IMR-90 (cell line): ENCODE measurements at regions not wholly inside any gene's neighbourhood (a gene's known extent, or its start where the extent isn't known, plus 50 kb on each side); places are given as distances from the start of the nearest gene placed in this dataset.

ENCODE experiments used
- ATAC-seq: fragments of 200-7000 bp; cut with Tn5 transposase; 2 replicates; pipeline ENCODE4 v1.9.1; 2020; ENCODE audit warnings: low read depth, mild to moderate bottlenecking, moderate library complexity
- BruUV-seq: library from RNA; stranded (reverse); fragments of 400-500 nt; replicated peaks from 2 replicates; lab custom pipeline; 2021; lab: Mats Ljungman, UMichigan
- CTCF ChIA-PET: fragments of 300-600 bp; formaldehyde crosslinking; extraction: SDS; loops from one replicate; lab custom pipeline; 2021; ENCODE audit warnings: antibody characterized with exemption; lab: Yijun Ruan, JAX
- POLR2A ChIA-PET: fragments of 300-600 bp; sonication (Branson Sonifier 250); formaldehyde crosslinking; loops from one replicate; lab custom pipeline; 2022; ENCODE audit warnings: antibody characterized with exemption; ENCODE audit not compliant: unreplicated experiment; lab: Charles Lee
- DNase-seq: peaks from one replicate; pipeline ENCODE4 v3.0.0; 2013
- H2AFZ ChIP-seq: replicated peaks from 2 replicates; pipeline ENCODE3; 2013; ENCODE audit warnings: low read length, mild to moderate bottlenecking; ENCODE audit not compliant: poor library complexity
- H2AK5ac ChIP-seq: 2 replicates; pipeline ENCODE4 v1.6.1; 2013; ENCODE audit warnings: low read depth, low read length, inconsistent platforms
- H2AK9ac ChIP-seq: replicated peaks from 2 replicates; pipeline ENCODE3; 2013; ENCODE audit warnings: mild to moderate bottlenecking, low read depth, low read length, moderate library complexity; ENCODE audit not compliant: poor library complexity
- H2BK120ac ChIP-seq: 2 replicates; pipeline ENCODE4 v1.6.1; 2013; ENCODE audit warnings: low read depth, low read length, inconsistent platforms
- H2BK15ac ChIP-seq: 3 replicates; pipeline ENCODE4 v1.6.1; 2013; ENCODE audit warnings: low read depth, low read length, inconsistent platforms
- H2BK20ac ChIP-seq: 2 replicates; pipeline ENCODE4 v1.6.1; 2013; ENCODE audit warnings: low read depth, mild to moderate bottlenecking, inconsistent platforms, low read length, moderate library complexity
- H2BK5ac ChIP-seq: 2 replicates; pipeline ENCODE4 v1.6.1; 2013; ENCODE audit warnings: mild to moderate bottlenecking, low read depth, low read length, inconsistent platforms; ENCODE audit not compliant: poor library complexity, severe bottlenecking
- H3K14ac ChIP-seq: replicated peaks from 2 replicates; pipeline ENCODE4 v1.6.1; 2013; ENCODE audit warnings: low read depth, low read length, inconsistent platforms
- H3K18ac ChIP-seq: 2 replicates; pipeline ENCODE4 v1.6.1; 2013; ENCODE audit warnings: low read depth, low read length, control low read depth
- H3K23ac ChIP-seq: 2 replicates; pipeline ENCODE4 v1.6.1; 2013; ENCODE audit warnings: low read depth, low read length, inconsistent platforms
- H3K27ac ChIP-seq: 2 replicates; pipeline ENCODE4 v1.5.1; 2013; ENCODE audit warnings: mild to moderate bottlenecking, control low read depth, low read length; ENCODE audit not compliant: insufficient read depth
- H3K27me3 ChIP-seq: 2 replicates; pipeline ENCODE4 v1.6.1; 2013; ENCODE audit warnings: low read length; ENCODE audit not compliant: control insufficient read depth, insufficient read depth
- H3K36me3 ChIP-seq: 2 replicates; pipeline ENCODE4 v1.6.1; 2013; ENCODE audit warnings: low read length, mixed read lengths; ENCODE audit not compliant: control insufficient read depth, insufficient read depth
- H3K4ac ChIP-seq: 2 replicates; pipeline ENCODE4 v1.6.1; 2013; ENCODE audit warnings: low read depth, low read length, inconsistent platforms
- H3K4me1 ChIP-seq: 2 replicates; pipeline ENCODE4 v1.6.1; 2013; ENCODE audit warnings: low read length, mixed read lengths; ENCODE audit not compliant: control insufficient read depth, insufficient read depth
- H3K4me2 ChIP-seq: 2 replicates; pipeline ENCODE4 v1.6.1; 2013; ENCODE audit warnings: low read depth, mild to moderate bottlenecking, control low read depth, low read length, moderate library complexity
- H3K4me3 ChIP-seq: 2 replicates; pipeline ENCODE4 v1.5.1; 2013; ENCODE audit warnings: low read depth, mild to moderate bottlenecking, control low read depth, low read length, moderate library complexity; ENCODE audit not compliant: insufficient read depth
- H3K56ac ChIP-seq: 2 replicates; pipeline ENCODE4 v1.6.1; 2013; ENCODE audit warnings: low read length, inconsistent platforms; ENCODE audit not compliant: insufficient read depth; ENCODE audit errors: extremely low read depth
- H3K79me1 ChIP-seq, 2 experiments: 2 replicates each; pipeline ENCODE4 v1.6.1; 2013; ENCODE audit warnings: low read length in 2 of 2, inconsistent platforms in 1 of 2, low read depth in 1 of 2
- H3K9ac ChIP-seq: 2 replicates; pipeline ENCODE4 v1.6.1; 2013; ENCODE audit warnings: low read depth, low read length, control low read depth
- H3K9me1 ChIP-seq: 2 replicates; pipeline ENCODE4 v1.6.1; 2013; ENCODE audit warnings: low read length, inconsistent platforms; ENCODE audit not compliant: insufficient read depth
- H3K9me3 ChIP-seq: 2 replicates; pipeline ENCODE4 v1.6.1; 2013; ENCODE audit warnings: low read length; ENCODE audit not compliant: control insufficient read depth, insufficient read depth
- H4K20me1 ChIP-seq: 2 replicates; pipeline ENCODE4 v1.6.1; 2013; ENCODE audit warnings: low read length, inconsistent platforms; ENCODE audit not compliant: insufficient read depth
- H4K5ac ChIP-seq: 2 replicates; pipeline ENCODE4 v1.6.1; 2013; ENCODE audit warnings: mild to moderate bottlenecking, low read depth, low read length, control low read depth
- H4K8ac ChIP-seq, 2 experiments: 2 replicates each; pipeline ENCODE4 v1.6.1; 2013; ENCODE audit warnings: low read depth in 2 of 2, low read length in 2 of 2, control low read depth in 1 of 2, inconsistent platforms in 1 of 2
- H4K91ac ChIP-seq: 2 replicates; pipeline ENCODE4 v1.6.1; 2013; ENCODE audit warnings: low read depth, low read length, inconsistent platforms; ENCODE audit not compliant: insufficient read depth
- BHLHE40 ChIP-seq: fragments of 150-350 bp; IDR thresholded peaks from 2 replicates; pipeline ENCODE4 v1.6.1; 2016; ENCODE audit warnings: mild to moderate bottlenecking, low read depth, low read length
- CEBPB ChIP-seq: IDR thresholded peaks from 2 replicates; pipeline ENCODE4 v1.6.1; 2012; ENCODE audit warnings: low read depth, low read length, improper control_type of control experiment
- CHD1 ChIP-seq: IDR thresholded peaks from 2 replicates; pipeline ENCODE4 v1.6.1; 2012; ENCODE audit warnings: low read depth, low read length, improper control_type of control experiment
- FOS ChIP-seq: fragments of 150-350 bp; IDR thresholded peaks from 2 replicates; pipeline ENCODE4 v1.6.1; 2016; ENCODE audit warnings: low read depth, low read length
- MAFK ChIP-seq: IDR thresholded peaks from 2 replicates; pipeline ENCODE4 v1.6.1; 2012; ENCODE audit warnings: low read depth, low read length, improper control_type of control experiment
- MAZ ChIP-seq: IDR thresholded peaks from 2 replicates; pipeline ENCODE4 v1.6.1; 2012; ENCODE audit warnings: low read depth, mild to moderate bottlenecking, low read length, improper control_type of control experiment, moderate library complexity, borderline replicate concordance
- POLR2A ChIP-seq: IDR thresholded peaks from 2 replicates; pipeline ENCODE4 v1.6.1; 2012; ENCODE audit warnings: mild to moderate bottlenecking, low read depth, low read length
- RAD21 ChIP-seq: IDR thresholded peaks from 2 replicates; pipeline ENCODE4 v1.6.1; 2012; ENCODE audit warnings: low read length, improper control_type of control experiment
- RCOR1 ChIP-seq: IDR thresholded peaks from 2 replicates; pipeline ENCODE4 v1.6.1; 2012; ENCODE audit warnings: mild to moderate bottlenecking, low read length, improper control_type of control experiment; ENCODE audit not compliant: insufficient replicate concordance
- RFX5 ChIP-seq: IDR thresholded peaks from 2 replicates; pipeline ENCODE4 v1.8.0; 2012; ENCODE audit warnings: low read depth, mild to moderate bottlenecking, low read length, moderate library complexity
- SMC3 ChIP-seq: fragments of 150-350 bp; IDR thresholded peaks from 2 replicates; pipeline ENCODE4 v1.6.1; 2016; ENCODE audit warnings: low read depth, mild to moderate bottlenecking, antibody characterized with exemption, low read length, moderate library complexity
- WGBS, 2 experiments: methylation state at CpG; one replicate each; pipeline versions ENCODE4 v1.1.5 to v1.1.7; 2013; ENCODE audit warnings: missing lambda C conversion rate in 2 of 2; ENCODE audit not compliant: insufficient read length in 1 of 2; ENCODE audit errors: extremely low coverage in 2 of 2; 5-methylcytosine and 5-hydroxymethylcytosine counted together
- dilution Hi-C: fragments of 300-500 bp; cut with HindIII; formaldehyde crosslinking; loops from one replicate; pipeline ENCODE4 v1.14.3; 2018; ENCODE audit warnings: low sequenced_read_pairs; ENCODE audit not compliant: unreplicated experiment
- in situ Hi-C: fragments of 300-500 bp; cut with MboI; formaldehyde crosslinking; loops from 3 replicates; pipeline ENCODE4 v1.14.3; 2019; ENCODE audit warnings: low sequenced_read_pairs, inconsistent platforms, mixed read lengths
- intact Hi-C: fragments of 100-400 bp; cut with micrococcal nuclease; formaldehyde crosslinking; loops from 2 replicates; pipeline ENCODE4 v1.10.0; 2022
- TF ChIP-seq, protein P1 (sequence below): fragments of 150-350 bp; IDR thresholded peaks from 2 replicates; pipeline ENCODE4 v1.6.1; 2017; ENCODE audit warnings: mild to moderate bottlenecking, antibody characterized with exemption, low read length, low read depth
- TF ChIP-seq, protein P2 (sequence below): conservative IDR thresholded peaks from 2 replicates; pipeline ENCODE4 v1.5.1; 2012; ENCODE audit warnings: mild to moderate bottlenecking, low read depth, low read length, improper control_type of control experiment
- TF ChIP-seq, protein P3 (sequence below): fragments of 150-350 bp; IDR thresholded peaks from 2 replicates; pipeline ENCODE4 v1.6.1; 2016; ENCODE audit warnings: low read depth, mild to moderate bottlenecking, low read length, moderate library complexity, borderline replicate concordance

DNA sequence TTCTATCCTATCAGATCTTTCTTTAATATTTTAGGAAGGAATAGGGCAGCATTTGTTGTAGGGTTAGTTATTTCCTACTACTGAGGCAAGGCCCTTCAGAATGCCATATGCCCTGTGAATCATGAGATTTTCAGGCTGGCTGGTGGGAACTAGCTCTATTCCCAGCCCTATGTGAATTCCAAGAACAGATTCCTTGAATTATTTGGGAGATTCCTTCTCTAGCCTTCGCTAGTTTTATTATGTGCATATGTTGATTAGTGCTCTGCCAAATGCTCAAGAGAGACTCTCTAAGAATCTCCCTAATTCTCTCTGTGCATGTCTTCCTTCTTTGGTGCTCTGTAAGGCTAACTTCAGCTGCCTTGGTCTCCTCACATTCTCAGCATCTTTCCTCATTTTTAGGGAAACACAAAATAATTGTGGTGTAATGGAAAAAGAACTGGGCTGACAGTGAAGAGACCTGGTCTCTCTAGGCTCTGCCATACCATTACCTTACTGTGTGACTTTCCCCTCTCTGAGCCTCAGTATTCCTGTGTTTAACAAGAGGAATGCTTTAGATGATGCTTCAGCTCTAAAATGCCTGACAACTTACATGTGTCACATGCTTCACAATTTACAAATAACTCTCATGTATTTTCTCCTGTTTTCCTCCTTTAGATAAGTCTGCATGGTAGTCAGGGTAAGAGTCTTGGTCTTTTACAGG, 79.7 kb downstream of the VMA21 start:
- no peak for TF ChIP-seq RAD21
- TF ChIP-seq, protein P1, sequence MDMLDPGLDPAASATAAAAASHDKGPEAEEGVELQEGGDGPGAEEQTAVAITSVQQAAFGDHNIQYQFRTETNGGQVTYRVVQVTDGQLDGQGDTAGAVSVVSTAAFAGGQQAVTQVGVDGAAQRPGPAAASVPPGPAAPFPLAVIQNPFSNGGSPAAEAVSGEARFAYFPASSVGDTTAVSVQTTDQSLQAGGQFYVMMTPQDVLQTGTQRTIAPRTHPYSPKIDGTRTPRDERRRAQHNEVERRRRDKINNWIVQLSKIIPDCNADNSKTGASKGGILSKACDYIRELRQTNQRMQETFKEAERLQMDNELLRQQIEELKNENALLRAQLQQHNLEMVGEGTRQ, result no peak
- no peak for TF ChIP-seq RFX5
- TF ChIP-seq MAFK, result no peak
- no peak for TF ChIP-seq RCOR1
- TF ChIP-seq POLR2A, result no peak
- TF ChIP-seq BHLHE40, result no peak
- TF ChIP-seq FOS, result no peak
- no peak for TF ChIP-seq CHD1
- TF ChIP-seq, protein P2, sequence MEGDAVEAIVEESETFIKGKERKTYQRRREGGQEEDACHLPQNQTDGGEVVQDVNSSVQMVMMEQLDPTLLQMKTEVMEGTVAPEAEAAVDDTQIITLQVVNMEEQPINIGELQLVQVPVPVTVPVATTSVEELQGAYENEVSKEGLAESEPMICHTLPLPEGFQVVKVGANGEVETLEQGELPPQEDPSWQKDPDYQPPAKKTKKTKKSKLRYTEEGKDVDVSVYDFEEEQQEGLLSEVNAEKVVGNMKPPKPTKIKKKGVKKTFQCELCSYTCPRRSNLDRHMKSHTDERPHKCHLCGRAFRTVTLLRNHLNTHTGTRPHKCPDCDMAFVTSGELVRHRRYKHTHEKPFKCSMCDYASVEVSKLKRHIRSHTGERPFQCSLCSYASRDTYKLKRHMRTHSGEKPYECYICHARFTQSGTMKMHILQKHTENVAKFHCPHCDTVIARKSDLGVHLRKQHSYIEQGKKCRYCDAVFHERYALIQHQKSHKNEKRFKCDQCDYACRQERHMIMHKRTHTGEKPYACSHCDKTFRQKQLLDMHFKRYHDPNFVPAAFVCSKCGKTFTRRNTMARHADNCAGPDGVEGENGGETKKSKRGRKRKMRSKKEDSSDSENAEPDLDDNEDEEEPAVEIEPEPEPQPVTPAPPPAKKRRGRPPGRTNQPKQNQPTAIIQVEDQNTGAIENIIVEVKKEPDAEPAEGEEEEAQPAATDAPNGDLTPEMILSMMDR, result no peak
- TF ChIP-seq, protein P3, sequence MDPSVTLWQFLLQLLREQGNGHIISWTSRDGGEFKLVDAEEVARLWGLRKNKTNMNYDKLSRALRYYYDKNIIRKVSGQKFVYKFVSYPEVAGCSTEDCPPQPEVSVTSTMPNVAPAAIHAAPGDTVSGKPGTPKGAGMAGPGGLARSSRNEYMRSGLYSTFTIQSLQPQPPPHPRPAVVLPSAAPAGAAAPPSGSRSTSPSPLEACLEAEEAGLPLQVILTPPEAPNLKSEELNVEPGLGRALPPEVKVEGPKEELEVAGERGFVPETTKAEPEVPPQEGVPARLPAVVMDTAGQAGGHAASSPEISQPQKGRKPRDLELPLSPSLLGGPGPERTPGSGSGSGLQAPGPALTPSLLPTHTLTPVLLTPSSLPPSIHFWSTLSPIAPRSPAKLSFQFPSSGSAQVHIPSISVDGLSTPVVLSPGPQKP, result no peak
- no peak for TF ChIP-seq CEBPB
- no peak for TF ChIP-seq SMC3
- TF ChIP-seq MAZ, result no peak
- ATAC-seq (no peak), DNase-seq (no peak)
- H3K4me2 ChIP-seq, result no peak overlapping the region
- no TSS peak for BruUV-seq
- no peaks in the 10 kb centered on the region for H3K4me1 ChIP-seq
- no peak overlapping the region for H3K56ac ChIP-seq
- H2AK9ac ChIP-seq, result no peak overlapping the region
- H3K23ac ChIP-seq, result no peak overlapping the region
- dilution Hi-C loops, result no loop called here
- no peaks in the 10 kb centered on the region for H3K27me3 ChIP-seq
- H3K9ac ChIP-seq, result no peak overlapping the region
- H2AK5ac ChIP-seq, result no peak overlapping the region
- no peak overlapping the region for H4K5ac ChIP-seq
- no peaks in the 10 kb centered on the region for H3K36me3 ChIP-seq
- POLR2A ChIA-PET, result no interaction called here
- H3K14ac ChIP-seq, result no peak overlapping the region
- H3K4ac ChIP-seq, result no peak overlapping the region
- CTCF ChIA-PET, result no interaction called here
- H2BK15ac ChIP-seq, result no peak overlapping the region
- no peak overlapping the region for H3K4me3 ChIP-seq
- H3K9me1 ChIP-seq, result no peaks in the 10 kb centered on the region
- H3K79me1 ChIP-seq, result no peaks in the 10 kb centered on the region
- no peak overlapping the region for H4K8ac ChIP-seq
- H3K9me3 ChIP-seq, result no peaks in the 10 kb centered on the region; the same call in none of the 2 replicates
- H3K27ac ChIP-seq, result no peak overlapping the region
- H4K20me1 ChIP-seq, result no peaks in the 10 kb centered on the region
- H2AFZ ChIP-seq, result no peak overlapping the region
- H3K18ac ChIP-seq, result no peak overlapping the region
- H2BK120ac ChIP-seq, result no peak overlapping the region
- in situ Hi-C loops, result loop anchor here (10.0 kb wide), 1 partner anchor 62 kb away; no protein-coding TSS in a partner anchor
- WGBS, 2 experiments, result no CpG with 5 or more reads among the region's 1 CpG
- intact Hi-C loops, result no loop called here
- no peak overlapping the region for H2BK20ac ChIP-seq
- H4K91ac ChIP-seq, result no peak overlapping the region
- no peak overlapping the region for H2BK5ac ChIP-seq
